Stimulated activated CD4-positive, alpha-beta T cell treated with anti-CD3 and anti-CD28 coated beads, Interleukin-4, amount 100 ng/mL, for 24 hours (primary cell): ENCODE measurements at regions not wholly inside any gene's neighbourhood (a gene's known extent, or its start where the extent isn't known, plus 50 kb on each side); places are given as distances from the start of the nearest gene placed in this dataset.

Source experiments
- DNase-seq: peaks from one replicate; pipeline ENCODE4 v3.0.0-alpha.2; 2020

- DNase-seq: no peak
Observed at GRCh38 chr18:44178476-44178875, 502.2 kb upstream of the SETBP1 start.

GRCh38 chr18:44179693-44180092 is 501.0 kb upstream of the SETBP1 start:
- DNase-seq: no peak

- DNase-seq: no peak
Observed at GRCh38 chr18:44180683-44181082, 500.0 kb upstream of the SETBP1 start.

GRCh38 chr18:44181951-44182747 is 498.5 kb upstream of the SETBP1 start:
- DNase-seq: no peak

- DNase-seq: no peak
Observed at GRCh38 chr18:44186001-44186400, 494.7 kb upstream of the SETBP1 start.

GRCh38 chr18:44187090-44187489 is 493.6 kb upstream of the SETBP1 start:
- DNase-seq: no peak

- DNase-seq: no peak
Observed at GRCh38 chr18:44195394-44196140, 485.1 kb upstream of the SETBP1 start.

- DNase-seq: no peak
Observed at GRCh38 chr18:44197832-44198611, 482.7 kb upstream of the SETBP1 start.

- no peak for DNase-seq
Observed at GRCh38 chr18:44198612-44199284, 481.9 kb upstream of the SETBP1 start.

- no peak for DNase-seq
Observed at GRCh38 chr18:44213293-44213692, 467.4 kb upstream of the SETBP1 start.

- DNase-seq: no peak
Observed at GRCh38 chr18:44214396-44214795, 466.3 kb upstream of the SETBP1 start.

GRCh38 chr18:44216169-44216568 is 464.5 kb upstream of the SETBP1 start:
- no peak for DNase-seq

GRCh38 chr18:44227501-44227900 is 453.2 kb upstream of the SETBP1 start:
- no peak for DNase-seq

- no peak for DNase-seq
Observed at GRCh38 chr18:44229693-44230108, 451.0 kb upstream of the SETBP1 start.

GRCh38 chr18:44231936-44232335 is 448.8 kb upstream of the SETBP1 start:
- DNase-seq: no peak

- DNase-seq: no peak
Observed at GRCh38 chr18:44232500-44232899, 448.2 kb upstream of the SETBP1 start.

GRCh38 chr18:44238454-44238853 is 442.2 kb upstream of the SETBP1 start:
- no peak for DNase-seq

GRCh38 chr18:44238911-44239310 is 441.8 kb upstream of the SETBP1 start:
- DNase-seq: no peak

- DNase-seq: no peak
Observed at GRCh38 chr18:44241020-44241419, 439.7 kb upstream of the SETBP1 start.

- no peak for DNase-seq
Observed at GRCh38 chr18:44245019-44245418, 435.7 kb upstream of the SETBP1 start.

GRCh38 chr18:44246001-44246400 is 434.7 kb upstream of the SETBP1 start:
- no peak for DNase-seq

- no peak for DNase-seq
Observed at GRCh38 chr18:44258086-44258485, 422.6 kb upstream of the SETBP1 start.

GRCh38 chr18:44258576-44258975 is 422.1 kb upstream of the SETBP1 start:
- no peak for DNase-seq
